OCI-LY3 (cell line): ENCODE measurements at regions not wholly inside any gene's neighbourhood (a gene's known extent, or its start where the extent isn't known, plus 50 kb on each side); places are given as distances from the start of the nearest gene placed in this dataset.
"Not testable (repeated sequence)": the region's sequence is repeated elsewhere in the genome, so short reads cannot be mapped to it uniquely, and the experiment has no call there.

Experiments
- H2AFZ ChIP-seq: fragments of 200-600, 300-600 bp; shearing (Covaris generic); 2 replicates; pipeline ENCODE4 v1.6.0; 2014; ENCODE audit warnings: antibody characterized with exemption, low read depth, low read length
- H3K27ac ChIP-seq: fragments of 200-600, 300-600 bp; sonication (generic); 2 replicates; pipeline ENCODE4 v1.5.1; 2014; ENCODE audit warnings: mild to moderate bottlenecking, low read length, moderate library complexity, mixed read lengths
- H3K27me3 ChIP-seq: fragments of 200-600, 300-600 bp; sonication (generic); 2 replicates; pipeline ENCODE4 v1.6.1; 2014; ENCODE audit warnings: low read depth, low read length, mixed read lengths
- H3K36me3 ChIP-seq: fragments of 200-600, 300-600 bp; sonication (generic); replicated peaks from 2 replicates; pipeline ENCODE3; 2014; ENCODE audit warnings: low read depth, low read length, mixed read lengths
- H3K4me1 ChIP-seq: fragments of 300-600, 200-600 bp; sonication (generic); 2 replicates; pipeline ENCODE4 v1.6.1; 2014; ENCODE audit warnings: low read length, mixed read lengths
- H3K4me2 ChIP-seq: fragments of 200-600, 300-600 bp; sonication (generic); 2 replicates; pipeline ENCODE4 v1.6.1; 2014; ENCODE audit warnings: low read length, mixed read lengths
- H3K4me3 ChIP-seq: fragments of 300-600, 200-600 bp; sonication (generic); 2 replicates; pipeline ENCODE4 v1.5.1; 2014; ENCODE audit warnings: antibody characterized with exemption, mild to moderate bottlenecking, low read length, moderate library complexity
- H3K79me2 ChIP-seq: fragments of 300-600, 200-600 bp; shearing (Covaris generic); 2 replicates; pipeline ENCODE4 v1.6.1; 2014; ENCODE audit warnings: mild to moderate bottlenecking, low read length, mixed read lengths
- H3K9ac ChIP-seq: fragments of 300-600, 200-600 bp; shearing (Covaris generic); 2 replicates; pipeline ENCODE4 v1.6.0; 2014; ENCODE audit warnings: mild to moderate bottlenecking, low read length, moderate library complexity
- H3K9me3 ChIP-seq: fragments of 200-600, 300-600 bp; shearing (Covaris generic); 2 replicates; pipeline ENCODE4 v1.6.1; 2014; ENCODE audit warnings: low read length, mixed read lengths; ENCODE audit not compliant: insufficient read depth
- H4K20me1 ChIP-seq: fragments of 200-600, 300-600 bp; sonication (generic); 2 replicates; pipeline ENCODE4 v1.6.1; 2016; ENCODE audit warnings: low read length, mixed read lengths; ENCODE audit not compliant: insufficient read depth
- CTCF ChIP-seq: fragments of 200-600, 300-600 bp; sonication (generic); IDR thresholded peaks from 2 replicates; pipeline ENCODE4 v1.5.1; 2014; ENCODE audit warnings: antibody characterized with exemption, low read length, low read depth
- EZH2phosphoT487 ChIP-seq: fragments of 200-600 bp; shearing (Covaris generic); IDR thresholded peaks from 2 replicates; pipeline ENCODE4 v1.6.1; 2018; ENCODE audit warnings: antibody characterized with exemption, mixed run types, low read depth

GRCh38 chr15:81829918-81830317 lies 215.9 kb downstream of the MEX3B start:
- H3K27ac ChIP-seq = no peak overlapping the region
- no peaks in the 10 kb centered on the region for H3K36me3 ChIP-seq
- no peak overlapping the region for H3K9ac ChIP-seq
- H3K79me2 ChIP-seq = no peaks in the 10 kb centered on the region
- H4K20me1 ChIP-seq = no peaks in the 10 kb centered on the region
- peaks cover 2% of the 10 kb centered on the region; the same call in 1 of the 2 replicates for H3K4me1 ChIP-seq
- TF ChIP-seq CTCF (no peak), EZH2phosphoT487 (no peak)
- peaks cover 16% of the 10 kb centered on the region; the same call in 1 of the 2 replicates for H3K27me3 ChIP-seq
- H3K4me2 ChIP-seq = no peak overlapping the region
- H3K9me3 ChIP-seq = no peaks in the 10 kb centered on the region
- no peak overlapping the region for H3K4me3 ChIP-seq
- H2AFZ ChIP-seq = no peak overlapping the region

GRCh38 chr15:81828135-81828534 lies 217.7 kb downstream of the MEX3B start:
- H4K20me1 ChIP-seq = no peaks in the 10 kb centered on the region
- H3K4me1 ChIP-seq = peaks cover 3% of the 10 kb centered on the region; the same call in 1 of the 2 replicates
- no peak overlapping the region for H3K27ac ChIP-seq
- H2AFZ ChIP-seq = no peak overlapping the region
- no peak overlapping the region for H3K9ac ChIP-seq
- H3K36me3 ChIP-seq = no peaks in the 10 kb centered on the region
- no peak overlapping the region for H3K4me2 ChIP-seq
- TF ChIP-seq EZH2phosphoT487 (no peak), CTCF (no peak)
- no peaks in the 10 kb centered on the region for H3K9me3 ChIP-seq
- H3K79me2 ChIP-seq = no peaks in the 10 kb centered on the region
- H3K4me3 ChIP-seq = no peak overlapping the region
- peaks cover 13% of the 10 kb centered on the region; the same call in 1 of the 2 replicates for H3K27me3 ChIP-seq

DNA sequence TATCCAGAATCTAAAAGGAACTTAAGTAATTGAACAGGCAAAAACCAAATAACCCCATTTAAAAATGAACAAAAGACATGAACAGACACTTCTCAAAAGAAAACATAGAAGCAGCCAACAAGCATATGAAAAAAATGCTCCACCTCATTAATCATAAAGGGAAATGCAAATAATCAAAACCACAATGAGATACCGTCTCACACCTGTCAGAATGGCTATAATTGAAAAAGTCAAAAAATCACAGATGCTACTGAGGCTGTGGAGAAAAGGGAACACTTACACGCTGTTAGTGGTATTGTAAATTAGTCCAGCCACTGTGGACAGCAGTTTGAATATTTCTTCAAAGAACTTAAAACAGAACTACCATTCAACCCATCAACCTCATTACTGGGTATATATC lies 220.7 kb downstream of the MEX3B start:
- no peak overlapping the region for H3K4me2 ChIP-seq
- H3K27ac ChIP-seq = no peak overlapping the region

GRCh38 chr15:81822587-81822986 lies 223.2 kb downstream of the MEX3B start:
- H3K9me3 ChIP-seq, H2AFZ ChIP-seq, H3K4me3 ChIP-seq, H3K9ac ChIP-seq, H3K79me2 ChIP-seq, H3K36me3 ChIP-seq, H3K27ac ChIP-seq, H3K4me1 ChIP-seq, H4K20me1 ChIP-seq, H3K4me2 ChIP-seq, H3K27me3 ChIP-seq: not testable (repeated sequence)

More for the DNA sequence above, 220.7 kb downstream of the MEX3B start:
- no peaks in the 10 kb centered on the region for H4K20me1 ChIP-seq
- no peak for TF ChIP-seq EZH2phosphoT487
- no peak for TF ChIP-seq CTCF
- no peaks in the 10 kb centered on the region for H3K36me3 ChIP-seq
- no peak overlapping the region for H3K4me3 ChIP-seq
- peaks cover 3% of the 10 kb centered on the region; the same call in 1 of the 2 replicates for H3K4me1 ChIP-seq
- H2AFZ ChIP-seq = no peak overlapping the region
- H3K79me2 ChIP-seq = no peaks in the 10 kb centered on the region
- H3K27me3 ChIP-seq = peaks cover 10% of the 10 kb centered on the region; the same call in 1 of the 2 replicates
- no peaks in the 10 kb centered on the region for H3K9me3 ChIP-seq
- H3K9ac ChIP-seq = no peak overlapping the region
